SK-N-SH (cell line): ENCODE measurements at regions not wholly inside any gene's neighbourhood (a gene's known extent, or its start where the extent isn't known, plus 50 kb on each side); places are given as distances from the start of the nearest gene placed in this dataset.

ENCODE experiments used
- CTCF ChIA-PET: fragments of 300-600, 350-600 bp; formaldehyde crosslinking; extraction: SDS; loops from one replicate; lab custom pipeline; 2021; lab: Yijun Ruan, JAX
- POLR2A ChIA-PET: fragments of 350-600 bp; sonication (Branson Sonifier 250); formaldehyde crosslinking; extraction: SDS; loops from one replicate; lab custom pipeline; 2020; ENCODE audit warnings: antibody characterized with exemption, inconsistent platforms; lab: Yijun Ruan, JAX
- DNase-seq: peaks from one replicate; pipeline ENCODE4 v3.0.0; 2012
- H2AFZ ChIP-seq: fragments of 200-600 bp; sonication (generic); 2 replicates; pipeline ENCODE4 v1.8.1; 2016; ENCODE audit warnings: antibody characterized with exemption, mild to moderate bottlenecking, low read depth
- H3F3A ChIP-seq: fragments of 200-600 bp; sonication (generic); replicated peaks from 2 replicates; pipeline ENCODE3; 2016; ENCODE audit warnings: antibody characterized with exemption, mild to moderate bottlenecking; ENCODE audit not compliant: insufficient read depth
- H3K27ac ChIP-seq, 2 experiments: fragments of 200-500 bp in 1 of 2; fragments of 200-600 bp in 1 of 2; sonication (Bioruptor generic) in 1 of 2; sonication (generic), shearing (Covaris generic) in 1 of 2; 2 replicates each; pipeline versions ENCODE4 v1.5.1 to v1.6.1; 2014 to 2016; ENCODE audit warnings: low read depth in 2 of 2, inconsistent platforms in 1 of 2, low read length in 1 of 2, mild to moderate bottlenecking in 1 of 2, mixed read lengths in 1 of 2
- H3K27me3 ChIP-seq: fragments of 200-600 bp; sonication (generic), shearing (Covaris generic); 2 replicates; pipeline ENCODE4 v1.6.1; 2016; ENCODE audit warnings: mixed run types; ENCODE audit not compliant: insufficient read depth
- H3K36me3 ChIP-seq, 2 experiments: fragments of 200-500 bp in 1 of 2; fragments of 200-600 bp in 1 of 2; sonication (Bioruptor generic) in 1 of 2; sonication (generic) in 1 of 2; replicated peaks in 1 of 2; 2 replicates each; pipeline versions ENCODE3 to v1.5.1; 2014 to 2016; ENCODE audit warnings: low read length in 1 of 2, mild to moderate bottlenecking in 1 of 2; ENCODE audit not compliant: insufficient read depth in 2 of 2, control insufficient read depth in 1 of 2
- H3K4me1 ChIP-seq, 2 experiments: fragments of 200-500 bp in 1 of 2; fragments of 200-600 bp in 1 of 2; sonication (Bioruptor generic) in 1 of 2; sonication (generic), shearing (Covaris generic) in 1 of 2; 2 replicates each; pipeline versions ENCODE4 v1.5.1 to v1.6.1; 2014 to 2016; ENCODE audit warnings: low read depth in 1 of 2, low read length in 1 of 2, mixed run types in 1 of 2; ENCODE audit not compliant: insufficient read depth in 2 of 2, control insufficient read depth in 1 of 2
- H3K4me2 ChIP-seq: fragments of 200-600 bp; sonication (generic), shearing (Covaris generic); 2 replicates; pipeline ENCODE4 v1.6.1; 2017; ENCODE audit warnings: mixed run types
- H3K4me3 ChIP-seq, 2 experiments: fragments of 200-500 bp in 1 of 2; fragments of 200-600 bp in 1 of 2; sonication (Bioruptor generic) in 1 of 2; sonication (generic), shearing (Covaris generic) in 1 of 2; 2 replicates each; pipeline versions ENCODE4 v1.5.1 to v1.8.1; 2014 to 2016; ENCODE audit warnings: low read depth in 2 of 2, inconsistent platforms in 1 of 2, low read length in 1 of 2, mild to moderate bottlenecking in 1 of 2, mixed read lengths in 1 of 2, moderate library complexity in 1 of 2
- H3K79me2 ChIP-seq: fragments of 200-600 bp; sonication (generic); 2 replicates; pipeline ENCODE4 v1.8.1; 2017; ENCODE audit warnings: mild to moderate bottlenecking; ENCODE audit not compliant: insufficient read depth
- H3K9ac ChIP-seq: fragments of 200-600 bp; sonication (generic); 2 replicates; pipeline ENCODE4 v1.6.1; 2017; ENCODE audit warnings: mixed run types
- H3K9me2 ChIP-seq: fragments of 200-600 bp; sonication (generic); 2 replicates; pipeline ENCODE4 v1.6.1; 2017; ENCODE audit warnings: mixed run types
- H3K9me3 ChIP-seq: fragments of 200-600 bp; sonication (generic); 2 replicates; pipeline ENCODE4 v1.6.1; 2017; ENCODE audit warnings: mixed run types, mild to moderate bottlenecking, moderate library complexity
- H4K20me1 ChIP-seq: fragments of 200-600 bp; sonication (generic); 2 replicates; pipeline ENCODE4 v1.6.1; 2017; ENCODE audit warnings: mild to moderate bottlenecking, mixed run types; ENCODE audit not compliant: insufficient read depth
- CHD2 ChIP-seq: fragments of 150-350 bp; IDR thresholded peaks from 2 replicates; pipeline ENCODE4 v1.6.1; 2018; ENCODE audit warnings: low read length; ENCODE audit not compliant: partially characterized antibody
- ELF1 ChIP-seq: IDR thresholded peaks from 2 replicates; pipeline ENCODE4 v1.4.0; 2012
- EZH2phosphoT487 ChIP-seq: fragments of 200-600 bp; sonication (generic); IDR thresholded peaks from 2 replicates; pipeline ENCODE4 v1.6.1; 2017; ENCODE audit warnings: low read depth, mixed run types, mild to moderate bottlenecking, antibody characterized with exemption, moderate library complexity, borderline replicate concordance
- GATA2 ChIP-seq: sonication (generic); formaldehyde crosslinking; IDR thresholded peaks from 2 replicates; pipeline ENCODE4 v1.5.0; 2020; ENCODE audit warnings: mild to moderate bottlenecking, missing genetic modification reagents
- IRF3 ChIP-seq: fragments of 150-350 bp; IDR thresholded peaks from 2 replicates; pipeline ENCODE4 v1.6.1; 2016; ENCODE audit warnings: mild to moderate bottlenecking, low read depth, low read length
- NRF1 ChIP-seq: IDR thresholded peaks from 2 replicates; pipeline ENCODE4 v1.6.1; 2012; ENCODE audit warnings: low read depth, mild to moderate bottlenecking, low read length
- POLR2AphosphoS5 ChIP-seq: IDR thresholded peaks from 2 replicates; pipeline ENCODE4 v1.6.1; 2012; ENCODE audit warnings: low read depth, low read length
- RCOR1 ChIP-seq: fragments of 150-350 bp; IDR thresholded peaks from 2 replicates; pipeline ENCODE4 v1.6.1; 2017; ENCODE audit warnings: antibody characterized with exemption, low read length
- TCF12 ChIP-seq: IDR thresholded peaks from 2 replicates; pipeline ENCODE4 v1.4.0; 2012
- USF2 ChIP-seq: fragments of 150-350 bp; IDR thresholded peaks from 2 replicates; pipeline ENCODE4 v1.6.1; 2017; ENCODE audit warnings: antibody characterized with exemption, low read length, low read depth, borderline replicate concordance
- YY1 ChIP-seq: IDR thresholded peaks from 2 replicates; pipeline ENCODE4 v1.4.0; 2012; ENCODE audit warnings: low read depth, mild to moderate bottlenecking
- ZBTB33 ChIP-seq: IDR thresholded peaks from 2 replicates; pipeline ENCODE4 v1.4.0; 2012; ENCODE audit warnings: low read depth, borderline replicate concordance
- WGBS: methylation state at CpG from one replicate; pipeline ENCODE4 v1.1.6; 2017; ENCODE audit warnings: low lambda C conversion rate; 5-methylcytosine and 5-hydroxymethylcytosine counted together
- TF ChIP-seq, protein P1 (sequence below): IDR thresholded peaks from 2 replicates; pipeline ENCODE4; 2012

DNA sequence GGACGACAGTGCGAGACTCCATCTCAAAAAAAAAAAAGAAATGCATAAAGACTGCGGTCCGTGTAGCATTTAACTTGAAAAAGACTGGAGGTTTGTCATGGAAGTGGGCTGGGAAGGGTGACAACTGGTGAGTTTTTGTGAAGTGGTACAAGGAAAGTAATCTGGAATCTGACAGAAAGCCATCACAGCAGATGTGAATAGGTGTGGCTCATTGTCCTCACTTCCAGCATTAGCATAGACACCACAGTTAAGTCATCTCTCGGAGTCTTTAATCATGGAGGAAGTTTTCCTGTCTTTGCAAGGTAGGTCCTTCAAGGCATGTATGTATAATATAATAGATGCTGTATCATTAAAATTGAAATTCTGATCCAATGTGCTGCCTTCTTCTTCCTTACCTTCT is 453.2 kb downstream of the TFAP2A start:
- H3F3A ChIP-seq: no peaks in the 10 kb centered on the region
- no peaks in the 10 kb centered on the region for H3K27me3 ChIP-seq
- CTCF ChIA-PET: no interaction called here
- H3K79me2 ChIP-seq: no peaks in the 10 kb centered on the region
- no peaks in the 10 kb centered on the region for H3K9me3 ChIP-seq
- H3K9ac ChIP-seq: no peak overlapping the region
- no peaks in the 10 kb centered on the region for H3K9me2 ChIP-seq
- no peak for TF ChIP-seq IRF3
- no peak for TF ChIP-seq POLR2AphosphoS5
- TF ChIP-seq, all 33 proteins: peak for 0
- H3K4me3 ChIP-seq: no peak overlapping the region
- H3K4me2 ChIP-seq: no peak overlapping the region
- DNase-seq: no peak
- H2AFZ ChIP-seq: no peak overlapping the region
- H3K4me1 ChIP-seq: no peaks in the 10 kb centered on the region
- H3K36me3 ChIP-seq: no peaks in the 10 kb centered on the region
- H4K20me1 ChIP-seq: no peaks in the 10 kb centered on the region
- POLR2A ChIA-PET: no interaction called here
- 6% methylated on average over 5 of the region's 5 CpGs for WGBS
- H3K27ac ChIP-seq: no peak overlapping the region

DNA sequence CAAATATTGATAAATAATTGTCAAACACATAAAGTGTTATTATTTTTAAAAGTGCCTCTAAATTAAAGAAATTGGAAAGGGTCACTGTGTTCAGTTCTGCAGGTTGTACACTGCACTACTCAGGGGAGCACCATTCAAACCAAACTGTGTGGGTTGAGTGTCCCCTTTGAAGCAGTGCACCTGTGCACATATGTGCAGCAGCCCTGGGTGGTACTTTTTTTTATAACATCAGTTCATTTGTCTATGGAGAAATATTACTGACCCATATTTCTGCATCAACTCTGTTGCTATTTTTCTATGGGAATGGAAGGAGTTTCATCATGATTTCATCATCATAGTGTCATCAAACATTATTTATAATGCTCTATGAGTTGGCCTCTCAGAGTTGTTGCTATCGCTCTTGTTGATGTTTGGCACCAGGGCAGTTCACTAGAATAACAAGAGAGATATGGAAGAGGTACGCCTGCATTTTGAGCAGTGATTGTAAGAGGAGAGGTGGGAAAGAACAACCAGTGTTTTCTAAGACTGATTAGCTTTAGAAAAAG is 457.6 kb downstream of the TFAP2A start:
- Histone ChIP-seq H3K4me1 (no peaks in the 10 kb centered on the region), H3K4me2 (no peak overlapping the region), H3K9ac (no peak overlapping the region), H3K36me3 (no peaks in the 10 kb centered on the region), H3F3A (no peaks in the 10 kb centered on the region), H3K27ac (no peak overlapping the region), H3K9me2 (no peaks in the 10 kb centered on the region), H3K9me3 (no peaks in the 10 kb centered on the region), H4K20me1 (no peaks in the 10 kb centered on the region), H3K27me3 (no peaks in the 10 kb centered on the region), H3K79me2 (no peaks in the 10 kb centered on the region), H2AFZ (no peak overlapping the region), H3K4me3 (no peak overlapping the region)
- POLR2A ChIA-PET: no interaction called here
- WGBS: 2% methylated on average over 2 of the region's 2 CpGs
- CTCF ChIA-PET: no interaction called here
- DNase-seq: no peak
- no peak for TF ChIP-seq ZBTB33
- TF ChIP-seq USF2: no peak
- TF ChIP-seq ELF1: no peak
- TF ChIP-seq TCF12: no peak
- no peak for TF ChIP-seq RCOR1
- no peak for TF ChIP-seq NRF1
- no peak for TF ChIP-seq EZH2phosphoT487
- TF ChIP-seq YY1: no peak
- TF ChIP-seq CHD2: no peak
- TF ChIP-seq, protein P1, sequence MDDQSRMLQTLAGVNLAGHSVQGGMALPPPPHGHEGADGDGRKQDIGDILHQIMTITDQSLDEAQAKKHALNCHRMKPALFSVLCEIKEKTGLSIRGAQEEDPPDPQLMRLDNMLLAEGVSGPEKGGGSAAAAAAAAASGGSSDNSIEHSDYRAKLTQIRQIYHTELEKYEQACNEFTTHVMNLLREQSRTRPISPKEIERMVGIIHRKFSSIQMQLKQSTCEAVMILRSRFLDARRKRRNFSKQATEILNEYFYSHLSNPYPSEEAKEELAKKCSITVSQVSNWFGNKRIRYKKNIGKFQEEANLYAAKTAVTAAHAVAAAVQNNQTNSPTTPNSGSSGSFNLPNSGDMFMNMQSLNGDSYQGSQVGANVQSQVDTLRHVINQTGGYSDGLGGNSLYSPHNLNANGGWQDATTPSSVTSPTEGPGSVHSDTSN: no peak
- no peak for TF ChIP-seq GATA2 (CRISPR knock-in tag)
